ENCODE measurements at regions not wholly inside any gene's neighbourhood (a gene's known extent, or its start where the extent isn't known, plus 50 kb on each side); places are given as distances from the start of the nearest gene placed in this dataset.

DNA sequence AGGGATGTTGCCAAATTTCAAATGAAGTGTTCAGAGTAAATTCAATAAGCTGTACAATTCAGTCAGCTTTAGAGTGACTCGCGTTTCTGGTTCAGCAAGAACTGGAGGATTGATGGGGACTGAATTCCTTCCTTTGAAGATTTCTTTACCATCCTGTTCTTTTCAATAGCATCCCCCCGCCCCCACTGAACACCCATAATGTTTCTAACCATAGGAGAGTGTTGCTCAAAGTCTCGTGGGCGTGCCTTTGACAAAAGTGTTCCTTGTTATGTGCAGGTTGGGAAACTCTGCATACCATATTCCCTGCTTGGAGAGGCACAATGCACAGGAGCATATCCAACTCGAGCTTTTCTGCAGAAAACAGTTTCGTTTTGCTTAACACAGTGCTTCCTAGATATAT is 323.5 kb upstream of the CASK start:
- ChIA-PET POLR2A (no interaction called here), CTCF (no interaction called here)
- H3K36me3 Mint-ChIP-seq (ENCODE audit: low read depth): no peaks in the 10 kb centered on the region
- ATAC-seq (ENCODE audit: low read depth) (no peak), DNase-seq (no peak)
- peaks cover 3% of the 10 kb centered on the region for H3K27me3 Mint-ChIP-seq
- no peak overlapping the region for H3K27ac Mint-ChIP-seq
- no peak overlapping the region for H3K4me3 Mint-ChIP-seq
- H3K4me1 Mint-ChIP-seq: no peaks in the 10 kb centered on the region
- no peaks in the 10 kb centered on the region for H3K9me3 Mint-ChIP-seq
- intact Hi-C loops (cut with micrococcal nuclease): no loop called here
- TF ChIP-seq, protein P1, sequence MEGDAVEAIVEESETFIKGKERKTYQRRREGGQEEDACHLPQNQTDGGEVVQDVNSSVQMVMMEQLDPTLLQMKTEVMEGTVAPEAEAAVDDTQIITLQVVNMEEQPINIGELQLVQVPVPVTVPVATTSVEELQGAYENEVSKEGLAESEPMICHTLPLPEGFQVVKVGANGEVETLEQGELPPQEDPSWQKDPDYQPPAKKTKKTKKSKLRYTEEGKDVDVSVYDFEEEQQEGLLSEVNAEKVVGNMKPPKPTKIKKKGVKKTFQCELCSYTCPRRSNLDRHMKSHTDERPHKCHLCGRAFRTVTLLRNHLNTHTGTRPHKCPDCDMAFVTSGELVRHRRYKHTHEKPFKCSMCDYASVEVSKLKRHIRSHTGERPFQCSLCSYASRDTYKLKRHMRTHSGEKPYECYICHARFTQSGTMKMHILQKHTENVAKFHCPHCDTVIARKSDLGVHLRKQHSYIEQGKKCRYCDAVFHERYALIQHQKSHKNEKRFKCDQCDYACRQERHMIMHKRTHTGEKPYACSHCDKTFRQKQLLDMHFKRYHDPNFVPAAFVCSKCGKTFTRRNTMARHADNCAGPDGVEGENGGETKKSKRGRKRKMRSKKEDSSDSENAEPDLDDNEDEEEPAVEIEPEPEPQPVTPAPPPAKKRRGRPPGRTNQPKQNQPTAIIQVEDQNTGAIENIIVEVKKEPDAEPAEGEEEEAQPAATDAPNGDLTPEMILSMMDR (IDR thresholded peaks at IDR 0.05): no peak

DNA sequence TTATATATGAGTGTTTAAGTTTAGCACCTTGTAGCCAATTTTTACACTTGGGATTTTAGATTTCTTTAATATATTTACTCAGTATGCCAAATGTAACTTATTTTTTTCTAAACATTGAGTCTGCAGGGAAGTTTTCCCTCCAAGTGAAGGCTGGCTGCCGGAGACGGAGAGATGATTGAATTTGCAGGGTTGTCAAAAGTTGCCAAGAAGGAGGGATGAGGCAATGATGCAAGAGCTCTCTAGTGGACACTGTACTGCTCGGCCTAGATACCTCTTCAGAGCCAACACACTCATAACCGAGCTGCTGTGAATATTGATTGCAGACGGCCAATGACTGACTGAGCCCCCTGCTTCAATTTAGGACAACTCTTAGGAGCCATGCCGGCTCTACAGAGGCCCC is 318.6 kb upstream of the CASK start:
- H3K4me3 Mint-ChIP-seq: no peak overlapping the region
- no peaks in the 10 kb centered on the region for H3K4me1 Mint-ChIP-seq
- CTCF ChIA-PET: no interaction called here
- intact Hi-C loops (cut with micrococcal nuclease): no loop called here
- POLR2A ChIA-PET: no interaction called here
- TF ChIP-seq, protein P1 (IDR thresholded peaks at IDR 0.05): no peak
- ATAC-seq (ENCODE audit: low read depth) (no peak), DNase-seq (no peak)
- no peaks in the 10 kb centered on the region for H3K9me3 Mint-ChIP-seq
- H3K27me3 Mint-ChIP-seq: no peaks in the 10 kb centered on the region
- H3K36me3 Mint-ChIP-seq (ENCODE audit: low read depth): no peaks in the 10 kb centered on the region
- no peak overlapping the region for H3K27ac Mint-ChIP-seq

DNA sequence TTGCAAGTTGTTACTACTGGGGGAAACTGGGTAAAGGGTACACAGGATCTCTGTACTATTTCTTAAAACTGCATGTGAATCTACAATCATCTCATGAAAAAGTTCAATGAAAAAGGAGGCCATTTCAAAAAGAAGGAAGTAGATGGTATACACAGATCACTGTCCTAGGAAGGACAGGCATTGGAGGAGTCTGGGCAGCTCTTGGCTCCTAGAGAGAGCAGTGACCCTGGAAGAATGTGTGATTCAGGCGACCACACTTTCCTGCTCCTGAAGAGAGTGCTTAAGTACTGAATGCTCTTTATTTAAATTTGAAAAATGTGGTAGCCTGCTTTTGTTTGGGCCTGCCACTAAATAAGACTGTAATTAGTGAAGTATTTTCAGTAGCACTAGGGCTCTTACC is 318.1 kb upstream of the CASK start:
- CTCF ChIA-PET: no interaction called here
- H3K4me3 Mint-ChIP-seq: no peak overlapping the region
- intact Hi-C loops (cut with micrococcal nuclease): no loop called here

DNA sequence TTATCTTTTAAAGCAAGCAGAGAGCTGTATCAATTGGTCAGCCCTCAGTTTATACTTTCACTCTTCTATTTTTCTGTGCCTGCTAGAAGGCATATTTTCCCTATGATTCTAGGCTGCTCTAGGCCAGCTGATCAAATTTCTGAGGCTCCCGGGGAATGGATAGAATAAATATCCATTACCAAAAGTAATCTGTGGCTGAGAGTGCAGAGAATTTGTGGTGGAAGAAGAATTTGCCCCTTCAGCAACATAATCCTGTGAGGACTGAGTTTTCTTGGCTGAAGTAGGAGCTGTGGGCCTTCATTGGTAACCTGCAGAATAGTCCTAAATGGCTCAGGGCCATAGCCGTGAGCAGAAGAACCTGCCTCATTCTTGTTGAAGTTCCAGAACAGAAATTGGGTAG is 314.6 kb upstream of the CASK start:
- Mint-ChIP-seq H3K27me3 (no peaks in the 10 kb centered on the region), H3K36me3 (ENCODE audit: low read depth) (no peaks in the 10 kb centered on the region), H3K4me1 (no peaks in the 10 kb centered on the region), H3K27ac (no peak overlapping the region), H3K9me3 (no peaks in the 10 kb centered on the region), H3K4me3 (no peak overlapping the region)
- POLR2A ChIA-PET: no interaction called here
- CTCF ChIA-PET: no interaction called here
- intact Hi-C loops (cut with micrococcal nuclease): no loop called here
- TF ChIP-seq, protein P1 (IDR thresholded peaks at IDR 0.05): no peak
- DNase-seq (no peak), ATAC-seq (ENCODE audit: low read depth) (no peak)

More for the DNA sequence above, 318.1 kb upstream of the CASK start:
- no peak for ATAC-seq (ENCODE audit: low read depth)
- no peaks in the 10 kb centered on the region for H3K27me3 Mint-ChIP-seq
- POLR2A ChIA-PET: no interaction called here
- H3K4me1 Mint-ChIP-seq: no peaks in the 10 kb centered on the region
- H3K27ac Mint-ChIP-seq: no peak overlapping the region
- TF ChIP-seq, protein P1 (IDR thresholded peaks at IDR 0.05): no peak
- H3K9me3 Mint-ChIP-seq: no peaks in the 10 kb centered on the region
- DNase-seq: no peak
- no peaks in the 10 kb centered on the region for H3K36me3 Mint-ChIP-seq (ENCODE audit: low read depth)

DNA sequence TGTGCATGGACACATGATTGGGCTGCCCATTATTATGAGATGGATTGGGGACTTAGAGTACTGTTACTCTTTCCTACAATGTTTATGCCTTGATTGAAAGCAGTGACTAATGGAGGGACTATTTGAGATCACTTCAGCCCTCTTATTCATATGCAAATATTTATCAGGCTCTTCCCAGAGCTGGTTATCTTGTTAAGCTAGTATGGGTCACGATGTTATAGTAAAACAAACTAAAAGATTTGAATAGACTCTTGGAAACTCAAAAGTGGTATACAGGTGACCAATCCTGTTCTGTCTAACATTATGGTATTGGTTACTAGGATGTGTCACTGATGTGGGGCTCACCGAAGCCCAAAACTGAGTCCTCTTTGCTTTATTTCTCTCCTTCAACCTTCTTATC is 306.2 kb upstream of the CASK start:
- intact Hi-C loops (cut with micrococcal nuclease): no loop called here
- ChIA-PET POLR2A (no interaction called here), CTCF (no interaction called here)
- DNase-seq (no peak), ATAC-seq (ENCODE audit: low read depth) (no peak)
- TF ChIP-seq, protein P1 (IDR thresholded peaks at IDR 0.05): no peak
- no peak overlapping the region for H3K4me3 Mint-ChIP-seq
- peaks cover 15% of the 10 kb centered on the region for H3K9me3 Mint-ChIP-seq
- H3K27ac Mint-ChIP-seq: no peak overlapping the region
- no peaks in the 10 kb centered on the region for H3K4me1 Mint-ChIP-seq
- H3K36me3 Mint-ChIP-seq (ENCODE audit: low read depth): no peaks in the 10 kb centered on the region
- H3K27me3 Mint-ChIP-seq: no peaks in the 10 kb centered on the region

Measured in activated B cell treated with CpG ODN at 0.5 μM for 24 hours (primary cell).